H1 (cell line): ENCODE measurements at regions not wholly inside any gene's neighbourhood (a gene's known extent, or its start where the extent isn't known, plus 50 kb on each side); places are given as distances from the start of the nearest gene placed in this dataset.

Experiments
- CTCF ChIP-seq, 3 experiments: IDR thresholded peaks; 1 replicate in 2 of 3; 2 replicates in 1 of 3; pipeline versions ENCODE4 v1.5.1 to v1.6.1; 2011; ENCODE audit warnings: low read length in 3 of 3, mild to moderate bottlenecking in 3 of 3, inconsistent platforms in 2 of 3, low read depth in 1 of 3, moderate library complexity in 1 of 3; ENCODE audit not compliant: insufficient read depth in 1 of 3; ENCODE audit errors: control extremely low read depth in 1 of 3
- E2F6 ChIP-seq: IDR thresholded peaks from 2 replicates; pipeline ENCODE4 v1.6.1; 2012; ENCODE audit warnings: inconsistent platforms
- EP300 ChIP-seq, 2 experiments: IDR thresholded peaks; 1 replicate in 1 of 2; 2 replicates in 1 of 2; pipeline ENCODE4 v1.6.1; 2011 to 2012; ENCODE audit warnings: low read depth in 2 of 2, low read length in 2 of 2, mild to moderate bottlenecking in 2 of 2, borderline replicate concordance in 1 of 2, inconsistent platforms in 1 of 2, moderate library complexity in 1 of 2
- GTF2F1 ChIP-seq: IDR thresholded peaks from 2 replicates; pipeline ENCODE4 v1.6.1; 2012; ENCODE audit warnings: low read depth, low read length, improper control_type of control experiment, borderline replicate concordance
- SIRT6 ChIP-seq: IDR thresholded peaks from one replicate; pipeline ENCODE4 v1.7.1; 2012; ENCODE audit warnings: low read length, inconsistent platforms
- SP1 ChIP-seq: IDR thresholded peaks from 2 replicates; pipeline ENCODE4 v1.6.1; 2011; ENCODE audit warnings: low read depth, low read length

DNA sequence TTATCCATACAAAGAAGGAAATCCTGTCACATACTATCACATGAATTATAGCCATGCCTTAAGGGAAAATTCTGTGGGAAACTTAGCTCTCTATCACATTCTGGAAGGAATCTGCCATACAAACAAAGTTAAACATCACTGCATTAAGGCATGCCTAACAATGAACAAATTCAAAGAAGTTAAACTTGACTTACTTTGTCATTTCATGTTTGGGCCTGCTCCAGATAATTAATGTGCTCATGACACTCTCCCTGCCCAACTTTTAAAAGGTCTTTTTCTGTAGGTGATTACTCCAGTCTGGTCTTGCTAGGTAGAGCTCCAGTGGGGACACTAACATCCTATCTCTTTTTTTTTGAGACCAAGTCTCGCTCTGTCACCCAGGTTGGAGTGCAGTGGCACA lies 230.5 kb downstream of the AEBP2 start (continued):
- TF ChIP-seq CTCF (IDR thresholded peaks at IDR 0.05; ENCODE audit: control extremely low read depth in 1 of 3, insufficient read depth in 1 of 3, low read depth in 1 of 3, low read length in 3 of 3) (no peak), SIRT6 (no peak), GTF2F1 (no peak), EP300 (IDR thresholded peaks at IDR 0.05; ENCODE audit: borderline replicate concordance in 1 of 2, low read depth in 2 of 2, low read length in 2 of 2) (no peak), E2F6 (no peak), SP1 (no peak)
